Erythroblast (primary cell): ENCODE measurements at regions not wholly inside any gene's neighbourhood (a gene's known extent, or its start where the extent isn't known, plus 50 kb on each side); places are given as distances from the start of the nearest gene placed in this dataset.

Experiments
- GATA1 ChIP-seq: IDR thresholded peaks from 2 replicates; pipeline ENCODE4 v1.6.1; 2011; ENCODE audit warnings: low read depth, mild to moderate bottlenecking, control low read depth, low read length, moderate library complexity
- POLR2A ChIP-seq: IDR thresholded peaks from 2 replicates; pipeline ENCODE4 v1.6.1; 2011; ENCODE audit warnings: mild to moderate bottlenecking, low read length

DNA sequence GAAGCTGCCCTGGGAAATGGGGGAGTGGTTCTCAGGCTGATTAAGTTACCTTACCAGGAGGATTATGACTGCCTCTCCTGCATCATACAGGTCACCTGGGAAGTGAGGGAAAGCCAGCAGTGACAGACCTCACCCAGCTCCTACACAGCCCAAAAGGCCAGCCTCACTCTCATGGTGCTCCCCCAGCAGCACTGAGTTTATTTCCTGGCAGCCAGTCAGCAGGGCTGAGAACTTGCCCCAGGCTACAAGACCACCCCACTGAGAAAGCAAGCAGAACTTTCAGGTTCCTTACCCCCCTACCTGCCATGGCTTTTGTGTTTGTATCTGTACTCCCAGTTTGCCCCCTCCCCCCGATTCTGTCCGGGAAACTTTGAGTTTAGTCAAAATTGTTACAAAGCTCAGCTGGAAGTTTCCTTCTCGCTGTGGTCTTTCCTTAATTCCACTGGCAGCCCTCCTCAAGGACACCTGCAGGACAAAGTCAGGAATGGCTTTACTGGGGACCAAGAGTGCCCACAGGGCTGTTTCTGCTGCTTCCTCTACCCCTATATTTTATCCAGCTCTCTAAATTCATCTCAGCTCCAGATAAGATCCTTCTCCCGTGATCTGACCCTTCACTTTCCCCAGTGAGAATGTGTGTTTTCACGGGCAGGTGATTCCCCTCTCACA, 649.8 kb upstream of the MBL2 start:
- TF ChIP-seq POLR2A (no peak), GATA1 (no peak)
